ENCODE measurements at regions not wholly inside any gene's neighbourhood (a gene's known extent, or its start where the extent isn't known, plus 50 kb on each side); places are given as distances from the start of the nearest gene placed in this dataset.

- DNase-seq (ENCODE audit: insufficient read length, low spot score) (no peak), FAIRE-seq (no peak)
- TF ChIP-seq CTCF (IDR thresholded peaks at IDR 0.05; ENCODE audit: insufficient read depth, missing control alignments), result no peak
Observed at GRCh38 chr1:38746941-38747600, 112.5 kb downstream of the RRAGC start.

- TF ChIP-seq CTCF (IDR thresholded peaks at IDR 0.05; ENCODE audit: insufficient read depth, missing control alignments), result no peak
- DNase-seq (ENCODE audit: insufficient read length, low spot score) (no peak), FAIRE-seq (no peak)
Observed at GRCh38 chr1:38746402-38746935, 113.1 kb downstream of the RRAGC start.

- no peak for DNase-seq (ENCODE audit: insufficient read length, low spot score)
- no peak for FAIRE-seq
Observed at GRCh38 chr1:38745476-38746401, 113.8 kb downstream of the RRAGC start.

GRCh38 chr1:38744452-38745350, 114.9 kb downstream of the RRAGC start:
- FAIRE-seq, result no peak
- no peak for TF ChIP-seq CTCF (IDR thresholded peaks at IDR 0.05; ENCODE audit: insufficient read depth, missing control alignments)
- no peak for DNase-seq (ENCODE audit: insufficient read length, low spot score)

More at GRCh38 chr1:38745476-38746401, 113.8 kb downstream of the RRAGC start:
- no peak for TF ChIP-seq CTCF (IDR thresholded peaks at IDR 0.05; ENCODE audit: insufficient read depth, missing control alignments)

- DNase-seq (ENCODE audit: insufficient read length, low spot score) (no peak), FAIRE-seq (no peak)
- no peak for TF ChIP-seq CTCF (IDR thresholded peaks at IDR 0.05; ENCODE audit: insufficient read depth, missing control alignments)
Observed at GRCh38 chr1:38743184-38743583, 116.4 kb downstream of the RRAGC start.

- TF ChIP-seq CTCF (IDR thresholded peaks at IDR 0.05; ENCODE audit: insufficient read depth, missing control alignments), result no peak
- DNase-seq (ENCODE audit: insufficient read length, low spot score) (no peak), FAIRE-seq (no peak)
Observed at GRCh38 chr1:38741341-38741740, 118.2 kb downstream of the RRAGC start.

All from D721Med (cell line).